ENCODE measurements at regions not wholly inside any gene's neighbourhood (a gene's known extent, or its start where the extent isn't known, plus 50 kb on each side); places are given as distances from the start of the nearest gene placed in this dataset.

GRCh38 chr10:59557642-59558041, 152.0 kb downstream of the SLC16A9 start:
- in situ Hi-C loops (cut with HindIII; ENCODE audit: low sequenced_read_pairs), result no loop called here
- DNase-seq (ENCODE audit: low spot score), result peak; percentile 14

- peak; percentile 36 for DNase-seq (ENCODE audit: low spot score)
- in situ Hi-C loops (cut with HindIII; ENCODE audit: low sequenced_read_pairs), result no loop called here
These were observed 152.6 kb downstream of the SLC16A9 start for GRCh38 chr10:59557052-59557451.

GRCh38 chr10:59553162-59553900, 156.3 kb downstream of the SLC16A9 start:
- in situ Hi-C loops (cut with HindIII; ENCODE audit: low sequenced_read_pairs), result no loop called here
- DNase-seq (ENCODE audit: low spot score), result no peak

GRCh38 chr10:59550061-59550460, 159.6 kb downstream of the SLC16A9 start:
- in situ Hi-C loops (cut with HindIII; ENCODE audit: low sequenced_read_pairs), result no loop called here
- DNase-seq (ENCODE audit: low spot score), result no peak

GRCh38 chr10:59538623-59539022, 171.0 kb downstream of the SLC16A9 start:
- in situ Hi-C loops (cut with HindIII; ENCODE audit: low sequenced_read_pairs), result no loop called here
- no peak for DNase-seq (ENCODE audit: low spot score)

GRCh38 chr10:59537501-59537900, 172.1 kb downstream of the SLC16A9 start:
- DNase-seq (ENCODE audit: low spot score), result no peak
- in situ Hi-C loops (cut with HindIII; ENCODE audit: low sequenced_read_pairs), result no loop called here

GRCh38 chr10:59536167-59537014, 173.3 kb downstream of the SLC16A9 start:
- DNase-seq (ENCODE audit: low spot score), result no peak
- in situ Hi-C loops (cut with HindIII; ENCODE audit: low sequenced_read_pairs), result no loop called here

- in situ Hi-C loops (cut with HindIII; ENCODE audit: low sequenced_read_pairs), result no loop called here
- no peak for DNase-seq (ENCODE audit: low spot score)
These were observed 162.0 kb upstream of the FAM13C start for GRCh38 chr10:59524348-59524747.

GRCh38 chr10:59523851-59524250, 161.5 kb upstream of the FAM13C start:
- no peak for DNase-seq (ENCODE audit: low spot score)
- in situ Hi-C loops (cut with HindIII; ENCODE audit: low sequenced_read_pairs), result no loop called here

- DNase-seq (ENCODE audit: low spot score), result peak; percentile 44
These were observed 155.6 kb upstream of the FAM13C start for GRCh38 chr10:59517996-59518395.

GRCh38 chr10:59517341-59517899, 155.1 kb upstream of the FAM13C start:
- DNase-seq (ENCODE audit: low spot score), result no peak
- in situ Hi-C loops (cut with HindIII; ENCODE audit: low sequenced_read_pairs), result no loop called here

More at GRCh38 chr10:59517996-59518395, 155.6 kb upstream of the FAM13C start:
- in situ Hi-C loops (cut with HindIII; ENCODE audit: low sequenced_read_pairs), result no loop called here

- in situ Hi-C loops (cut with HindIII; ENCODE audit: low sequenced_read_pairs), result no loop called here
- DNase-seq (ENCODE audit: low spot score), result no peak
These were observed 151.2 kb upstream of the FAM13C start for GRCh38 chr10:59513558-59513957.

GRCh38 chr10:59512951-59513350, 150.6 kb upstream of the FAM13C start:
- in situ Hi-C loops (cut with HindIII; ENCODE audit: low sequenced_read_pairs), result no loop called here
- DNase-seq (ENCODE audit: low spot score), result no peak

- no peak for DNase-seq (ENCODE audit: low spot score)
- in situ Hi-C loops (cut with HindIII; ENCODE audit: low sequenced_read_pairs), result no loop called here
These were observed 146.6 kb upstream of the FAM13C start for GRCh38 chr10:59508956-59509355.

- in situ Hi-C loops (cut with HindIII; ENCODE audit: low sequenced_read_pairs), result no loop called here
- no peak for DNase-seq (ENCODE audit: low spot score)
These were observed 145.9 kb upstream of the FAM13C start for GRCh38 chr10:59508296-59508695.

- no peak for DNase-seq (ENCODE audit: low spot score)
- in situ Hi-C loops (cut with HindIII; ENCODE audit: low sequenced_read_pairs), result no loop called here
These were observed 143.6 kb upstream of the FAM13C start for GRCh38 chr10:59505926-59506325.

- no peak for DNase-seq (ENCODE audit: low spot score)
- in situ Hi-C loops (cut with HindIII; ENCODE audit: low sequenced_read_pairs), result no loop called here
These were observed 137.1 kb upstream of the FAM13C start for GRCh38 chr10:59499460-59499859.

GRCh38 chr10:59493017-59493416, 130.7 kb upstream of the FAM13C start:
- no peak for DNase-seq (ENCODE audit: low spot score)
- in situ Hi-C loops (cut with HindIII; ENCODE audit: low sequenced_read_pairs), result no loop called here

GRCh38 chr10:59479426-59479825, 117.1 kb upstream of the FAM13C start:
- in situ Hi-C loops (cut with HindIII; ENCODE audit: low sequenced_read_pairs), result no loop called here
- no peak for DNase-seq (ENCODE audit: low spot score)

GRCh38 chr10:59470570-59470969, 108.2 kb upstream of the FAM13C start:
- in situ Hi-C loops (cut with HindIII; ENCODE audit: low sequenced_read_pairs), result no loop called here
- DNase-seq (ENCODE audit: low spot score), result no peak
